Lung (tissue), 11 donors: ENCODE measurements at regions not wholly inside any gene's neighbourhood (a gene's known extent, or its start where the extent isn't known, plus 50 kb on each side); places are given as distances from the start of the nearest gene placed in this dataset.
"Not testable (repeated sequence)": the region's sequence is repeated elsewhere in the genome, so short reads cannot be mapped to it uniquely, and the experiment has no call there.

Source experiments
- ATAC-seq: fragments of 200-7000 bp; cut with Tn5 transposase; one replicate; pipeline ENCODE4 v1.9.1; 2020; ENCODE audit warnings: moderate number of reproducible peaks; ENCODE audit not compliant: insufficient read depth, low FRiP score
- DNase-seq, 3 donors: peaks; one replicate each; pipeline ENCODE4 v3.0.0-alpha.2; 2013 to 2017
- H3K27ac ChIP-seq, 2 donors: one replicate each; pipeline ENCODE4 v1.5.1; 2013; ENCODE audit warnings: mild to moderate bottlenecking in 2 of 2, moderate library complexity in 2 of 2, control low read depth in 1 of 2, inconsistent platforms in 1 of 2, low read depth in 1 of 2, low read length in 1 of 2
- H3K27me3 ChIP-seq, 3 donors: one replicate each; pipeline ENCODE4 v1.5.1; 2013; ENCODE audit warnings: low read length in 2 of 3; ENCODE audit not compliant: control insufficient read depth in 3 of 3, insufficient read depth in 3 of 3
- H3K36me3 ChIP-seq, 4 donors: one replicate each; pipeline ENCODE4 v1.5.1; 2013; ENCODE audit warnings: low read length in 4 of 4, mild to moderate bottlenecking in 1 of 4, moderate library complexity in 1 of 4; ENCODE audit not compliant: control insufficient read depth in 4 of 4, insufficient read depth in 4 of 4
- H3K4me1 ChIP-seq, 5 donors: one replicate each; pipeline ENCODE4 v1.5.1; 2013; ENCODE audit warnings: low read length in 5 of 5, mild to moderate bottlenecking in 2 of 5, moderate library complexity in 1 of 5; ENCODE audit not compliant: control insufficient read depth in 5 of 5, insufficient read depth in 5 of 5
- H3K4me3 ChIP-seq: one replicate; pipeline ENCODE4 v1.5.1; 2013; ENCODE audit warnings: mild to moderate bottlenecking, control low read depth, moderate library complexity
- H3K9ac ChIP-seq, 2 donors: one replicate each; pipeline ENCODE4 v1.5.1; 2013; ENCODE audit warnings: low read length in 2 of 2, control low read depth in 1 of 2; ENCODE audit not compliant: insufficient read depth in 1 of 2
- H3K9me3 ChIP-seq, 4 donors: one replicate each; pipeline ENCODE4 v1.5.1; 2013; ENCODE audit warnings: low read length in 3 of 4, mild to moderate bottlenecking in 1 of 4, moderate library complexity in 1 of 4; ENCODE audit not compliant: control insufficient read depth in 4 of 4, insufficient read depth in 3 of 4
- WGBS, 2 donors: extraction: QIAGEN DNeasy Blood & Tissue Kit; methylation state at CpG; one replicate each; pipeline ENCODE4 v1.1.7; 2013; 5-methylcytosine and 5-hydroxymethylcytosine counted together
- TF ChIP-seq, protein P1 (sequence below): IDR thresholded peaks from 2 replicates; pipeline ENCODE4 v1.5.1; 2012; ENCODE audit warnings: mild to moderate bottlenecking; ENCODE audit errors: control extremely low read depth, extremely low read depth
- donor health status: control.
- donor health status: control.
- donor health status: Bipolar disorder and iron deficiency.
- donor health status: healthy.
- donor health status: DM: yes; HTN: yes; CAD: no.

DNA sequence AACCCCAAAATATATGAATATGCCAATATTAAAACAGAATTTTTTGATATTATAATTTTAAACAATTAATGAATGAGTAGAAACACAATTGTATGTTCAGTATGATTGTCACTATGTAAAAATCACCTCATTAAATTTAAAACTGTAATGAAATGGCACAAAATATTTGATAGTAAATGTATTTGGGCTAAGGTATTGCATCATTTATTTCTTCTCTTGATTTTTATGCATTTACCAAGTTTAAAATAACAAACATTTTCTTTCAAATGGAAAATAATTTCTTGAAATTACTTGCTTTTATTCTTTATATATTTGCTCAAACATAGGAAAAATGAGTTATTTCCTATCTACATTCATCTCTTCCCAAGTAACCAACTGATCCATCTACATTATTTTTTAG, 782.6 kb downstream of the KCNJ3 start:
- ATAC-seq = no peak
- H3K9me3 ChIP-seq = no peaks in the 10 kb centered on the region
- TF ChIP-seq, protein P1, sequence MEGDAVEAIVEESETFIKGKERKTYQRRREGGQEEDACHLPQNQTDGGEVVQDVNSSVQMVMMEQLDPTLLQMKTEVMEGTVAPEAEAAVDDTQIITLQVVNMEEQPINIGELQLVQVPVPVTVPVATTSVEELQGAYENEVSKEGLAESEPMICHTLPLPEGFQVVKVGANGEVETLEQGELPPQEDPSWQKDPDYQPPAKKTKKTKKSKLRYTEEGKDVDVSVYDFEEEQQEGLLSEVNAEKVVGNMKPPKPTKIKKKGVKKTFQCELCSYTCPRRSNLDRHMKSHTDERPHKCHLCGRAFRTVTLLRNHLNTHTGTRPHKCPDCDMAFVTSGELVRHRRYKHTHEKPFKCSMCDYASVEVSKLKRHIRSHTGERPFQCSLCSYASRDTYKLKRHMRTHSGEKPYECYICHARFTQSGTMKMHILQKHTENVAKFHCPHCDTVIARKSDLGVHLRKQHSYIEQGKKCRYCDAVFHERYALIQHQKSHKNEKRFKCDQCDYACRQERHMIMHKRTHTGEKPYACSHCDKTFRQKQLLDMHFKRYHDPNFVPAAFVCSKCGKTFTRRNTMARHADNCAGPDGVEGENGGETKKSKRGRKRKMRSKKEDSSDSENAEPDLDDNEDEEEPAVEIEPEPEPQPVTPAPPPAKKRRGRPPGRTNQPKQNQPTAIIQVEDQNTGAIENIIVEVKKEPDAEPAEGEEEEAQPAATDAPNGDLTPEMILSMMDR = no peak
- H3K36me3 ChIP-seq = no peaks in the 10 kb centered on the region
- H3K4me1 ChIP-seq = no peaks in the 10 kb centered on the region
- no peak overlapping the region for H3K27ac ChIP-seq
- no peak overlapping the region for H3K9ac ChIP-seq
- no peak for DNase-seq
- H3K4me3 ChIP-seq = no peak overlapping the region
- no peaks in the 10 kb centered on the region for H3K27me3 ChIP-seq

DNA sequence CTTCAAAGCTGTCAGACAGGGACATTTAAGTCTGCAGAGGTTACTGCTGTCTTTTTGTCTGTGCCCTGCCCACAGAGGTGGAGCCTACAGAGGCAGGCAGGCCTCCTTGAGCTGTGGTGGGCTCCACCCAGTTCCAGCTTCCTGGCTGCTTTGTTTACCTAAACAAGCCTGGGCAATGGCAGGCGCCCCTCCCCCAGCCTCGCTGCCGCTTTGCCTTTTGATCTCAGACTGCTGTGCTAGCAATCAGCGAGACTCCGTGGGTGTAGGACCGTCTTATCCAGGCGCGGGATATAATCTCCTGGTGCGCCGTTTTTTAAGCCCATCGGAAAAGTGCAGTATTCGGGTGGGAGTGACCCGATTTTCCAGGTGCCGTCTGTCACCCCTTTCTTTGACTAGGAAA, 773.5 kb downstream of the KCNJ3 start:
- not testable (repeated sequence) for H3K36me3 ChIP-seq, H3K4me1 ChIP-seq, H3K4me3 ChIP-seq, H3K27me3 ChIP-seq, ATAC-seq, H3K9me3 ChIP-seq, DNase-seq, H3K27ac ChIP-seq, H3K9ac ChIP-seq
- WGBS, 2 donors = 88% methylated on average over 11 to 13 of the region's 14 CpGs

DNA sequence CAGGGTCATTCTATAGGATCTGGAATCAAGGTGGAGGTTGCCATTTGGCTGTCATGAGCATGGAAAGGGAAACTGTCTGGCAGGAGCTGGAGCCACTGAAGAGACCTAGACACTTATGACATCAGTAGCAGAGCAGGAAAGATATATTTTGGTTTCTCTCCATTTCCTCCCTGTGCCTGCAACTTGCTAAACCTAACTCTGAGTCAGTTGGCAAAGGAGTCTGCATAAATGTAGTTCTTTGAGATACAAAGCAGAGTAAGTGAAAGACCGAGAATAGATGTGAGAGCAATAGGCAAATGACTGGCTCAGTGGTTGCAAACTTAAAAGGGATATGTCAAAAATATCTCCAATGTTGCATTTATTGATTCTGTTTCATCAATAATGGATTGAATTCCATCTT, 757.7 kb downstream of the KCNJ3 start:
- Histone ChIP-seq H3K4me1 (no peaks in the 10 kb centered on the region), H3K27me3 (no peaks in the 10 kb centered on the region), H3K36me3 (no peaks in the 10 kb centered on the region), H3K9me3 (no peaks in the 10 kb centered on the region), H3K4me3 (no peak overlapping the region), H3K9ac (no peak overlapping the region), H3K27ac (no peak overlapping the region)
- TF ChIP-seq, protein P1 = no peak
- DNase-seq (no peak), ATAC-seq (no peak)
- WGBS, 2 donors = 88 to 97% methylated on average over 1 of the region's 1 CpG

DNA sequence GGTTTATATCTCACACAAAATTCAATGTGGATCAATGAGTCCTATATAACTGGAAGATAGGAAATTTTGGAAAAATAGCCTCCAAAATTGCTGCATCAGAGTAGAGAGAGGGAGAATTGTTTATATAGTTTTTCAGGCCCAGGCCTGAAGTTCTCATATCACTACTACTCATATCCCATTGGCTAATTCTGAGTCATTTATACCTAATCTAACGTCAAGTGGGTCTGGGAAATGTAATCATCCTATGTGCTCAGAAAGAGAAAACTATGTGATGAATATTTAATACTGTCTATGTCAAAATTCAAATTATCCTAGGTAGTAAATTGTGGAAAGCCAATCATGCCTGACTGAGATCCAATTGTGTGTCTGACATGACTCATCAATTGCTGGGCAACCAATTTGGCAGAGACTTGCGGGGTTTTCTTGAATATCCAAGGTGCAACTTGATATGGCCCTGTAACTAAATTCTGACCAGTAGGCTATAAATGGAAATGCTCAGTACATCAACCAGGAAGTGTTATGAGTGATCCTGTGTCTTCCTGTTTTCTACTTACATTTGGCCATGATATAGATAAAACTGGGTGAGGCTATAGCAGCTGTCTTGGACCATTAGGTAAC, 744.4 kb downstream of the KCNJ3 start:
- Histone ChIP-seq H3K36me3 (no peaks in the 10 kb centered on the region), H3K4me3 (no peak overlapping the region), H3K4me1 (no peaks in the 10 kb centered on the region), H3K27me3 (no peaks in the 10 kb centered on the region), H3K9ac (no peak overlapping the region), H3K9me3 (peaks cover 0 to 3% (median 0%) of the 10 kb centered on the region in 4 donors), H3K27ac (no peak overlapping the region)
- DNase-seq (no peak), ATAC-seq (no peak)
- 79 to 84% methylated on average over 2 of the region's 2 CpGs for WGBS, 2 donors
- TF ChIP-seq, protein P1 = no peak
